Stimulated activated CD8-positive, alpha-beta memory T cell treated with anti-CD3 and anti-CD28 coated beads, Interleukin-4, amount 100 ng/mL, for 48 hours (primary cell): ENCODE measurements at regions not wholly inside any gene's neighbourhood (a gene's known extent, or its start where the extent isn't known, plus 50 kb on each side); places are given as distances from the start of the nearest gene placed in this dataset.

ENCODE experiments used
- DNase-seq: peaks from one replicate; pipeline ENCODE4 v3.0.0-alpha.2; 2020

DNA sequence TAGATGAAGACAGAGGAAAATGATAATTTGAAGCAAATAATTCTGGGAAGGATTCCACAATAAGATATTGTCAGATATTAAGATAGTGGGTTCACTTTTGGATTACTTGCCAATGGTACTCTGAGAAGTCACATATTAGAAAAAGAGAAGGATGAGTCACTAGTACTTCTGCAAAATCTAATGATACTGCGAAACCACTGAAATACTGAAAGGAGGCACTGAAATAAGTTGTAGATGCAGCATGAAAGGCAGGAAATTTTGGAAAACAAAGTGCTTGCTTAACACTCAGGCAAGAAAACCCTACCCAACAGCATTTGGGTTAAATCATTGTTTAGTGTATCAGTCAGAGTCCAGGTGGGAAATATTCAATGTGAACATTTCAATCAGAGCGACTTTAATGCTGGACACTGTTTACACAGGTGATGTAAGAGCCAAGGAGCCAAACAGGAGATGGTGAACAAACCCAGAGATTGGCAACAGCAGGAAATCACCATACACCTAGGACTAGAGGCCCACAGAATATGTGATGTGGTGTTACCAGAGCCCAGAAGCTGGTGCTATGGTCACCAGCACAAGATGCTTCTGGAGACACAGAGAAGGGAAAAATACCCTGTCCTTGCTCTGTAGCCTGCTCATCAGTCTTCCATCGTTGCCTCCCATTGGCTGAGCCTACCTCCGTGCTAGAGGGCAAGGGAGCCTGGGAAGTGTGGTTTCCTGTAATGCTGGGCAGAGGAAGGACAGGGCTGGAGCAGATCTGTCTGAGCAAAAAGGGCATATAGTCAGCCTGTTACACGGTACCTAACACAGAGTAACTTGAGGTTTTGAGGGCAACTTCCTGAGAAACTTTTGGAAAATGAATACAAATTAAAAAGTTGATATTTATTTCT is 204.7 kb upstream of the ITGA4 start:
- DNase-seq, result no peak

DNA sequence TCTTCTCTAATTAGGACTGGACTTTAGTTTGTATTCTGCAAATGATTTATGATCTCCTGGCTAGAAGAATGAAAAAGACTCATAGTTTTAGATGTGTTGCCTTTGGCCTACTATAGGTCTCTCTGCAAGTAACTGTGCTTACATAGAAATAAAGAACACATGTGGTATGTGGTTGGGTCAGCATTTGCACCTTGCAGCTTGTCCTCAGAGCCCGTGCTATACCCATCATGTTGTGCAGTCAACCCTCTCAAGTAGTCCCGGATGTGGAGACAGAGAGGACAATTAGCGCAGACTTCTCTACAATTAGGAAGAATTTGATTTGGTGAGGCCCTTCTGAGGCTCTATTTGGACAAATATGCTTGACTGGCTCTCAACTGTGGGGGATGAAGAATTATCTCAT is 203.7 kb upstream of the ITGA4 start:
- no peak for DNase-seq

DNA sequence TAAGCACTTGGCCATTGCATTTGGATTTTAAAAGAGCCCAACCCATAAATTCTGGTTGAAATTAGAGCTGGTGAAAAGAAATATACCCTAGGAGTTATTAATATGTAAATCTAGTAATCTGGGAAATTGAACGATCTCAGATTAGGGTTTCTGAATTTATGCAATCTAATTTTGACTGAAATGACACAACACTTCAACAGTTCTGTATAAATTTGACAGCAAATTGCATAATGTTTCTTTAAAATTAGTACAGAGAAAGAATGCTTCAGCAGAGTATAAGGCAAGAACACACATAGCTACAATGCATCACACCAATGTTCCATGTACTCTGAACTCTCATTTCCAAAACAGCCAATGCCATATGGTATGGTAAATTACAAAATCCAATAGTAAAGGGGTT is 201.5 kb upstream of the ITGA4 start:
- no peak for DNase-seq

DNA sequence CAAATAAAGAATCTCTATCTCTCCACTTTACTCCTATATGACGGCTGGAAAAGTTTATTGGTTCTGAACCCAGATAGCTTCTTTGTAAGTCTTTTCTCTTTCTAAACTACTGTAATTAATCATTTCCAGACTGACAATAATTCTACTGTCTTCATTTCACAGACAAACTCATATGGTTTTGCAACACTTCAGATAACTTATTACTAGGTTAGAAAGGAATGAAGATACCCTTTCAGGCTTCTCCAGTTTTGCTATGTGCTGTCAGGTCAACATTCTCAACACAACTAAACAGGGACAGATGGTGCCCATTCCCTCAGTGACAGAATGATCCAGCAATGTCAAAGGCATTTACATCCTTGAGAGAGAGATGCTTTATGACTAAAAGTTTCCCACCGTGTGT is 198.5 kb upstream of the ITGA4 start:
- no peak for DNase-seq

DNA sequence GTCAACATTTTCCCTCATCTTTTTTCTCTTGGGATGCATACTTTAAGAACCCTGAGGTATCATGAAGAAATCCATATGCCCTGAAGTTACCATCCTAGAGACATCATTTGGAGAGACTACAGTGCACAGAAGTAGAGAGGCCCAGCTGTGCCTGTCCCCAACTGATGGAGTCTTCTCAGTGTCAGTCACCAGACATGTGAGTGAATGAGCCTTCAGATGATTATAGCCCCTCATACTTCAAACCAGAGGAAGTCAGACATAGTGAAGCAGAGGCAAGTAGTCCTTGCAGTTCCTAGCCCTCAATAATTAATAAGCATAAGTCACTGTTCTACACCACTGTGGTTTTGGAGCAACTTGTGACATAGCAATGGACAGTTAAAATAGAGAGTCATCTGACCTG is 194.4 kb upstream of the ITGA4 start:
- no peak for DNase-seq

DNA sequence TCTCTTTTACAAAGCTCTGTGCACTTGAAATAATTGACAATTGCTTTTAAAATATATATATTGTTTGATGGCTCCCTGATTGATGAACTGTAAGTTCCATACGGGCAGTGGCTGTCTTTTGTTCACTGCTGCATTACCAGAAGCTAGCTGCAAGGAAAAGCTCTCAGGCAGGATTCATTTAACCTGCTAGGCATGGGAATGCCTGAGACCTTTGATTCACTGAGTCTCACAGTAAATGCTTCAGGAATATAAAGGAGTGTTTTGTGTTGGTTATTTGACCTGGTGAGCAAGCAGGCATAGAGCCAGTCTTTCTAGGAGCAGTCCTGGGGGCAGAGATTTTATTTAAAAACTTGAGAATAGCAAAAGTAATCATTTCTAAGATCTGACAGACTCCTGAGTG is 193.2 kb upstream of the ITGA4 start:
- DNase-seq, result no peak

DNA sequence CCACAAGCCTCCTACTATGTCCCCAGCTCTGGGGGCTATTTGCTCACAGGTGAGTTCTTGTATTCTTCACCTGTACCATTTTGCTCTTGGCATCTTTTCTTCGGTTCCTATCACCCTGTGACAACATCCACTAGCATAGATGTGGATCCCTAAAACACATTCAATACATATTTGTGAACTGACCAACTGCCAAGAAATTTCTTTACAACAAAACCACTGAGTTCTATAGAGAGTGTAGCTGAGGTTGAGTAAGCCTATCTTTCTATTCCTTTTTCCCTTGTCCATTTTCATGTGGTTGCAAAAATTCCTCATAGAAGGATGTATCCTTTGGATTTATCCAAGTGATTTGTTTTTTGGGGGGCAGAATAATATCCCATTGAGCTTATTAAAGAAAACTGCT is 192.7 kb upstream of the ITGA4 start:
- DNase-seq, result no peak

DNA sequence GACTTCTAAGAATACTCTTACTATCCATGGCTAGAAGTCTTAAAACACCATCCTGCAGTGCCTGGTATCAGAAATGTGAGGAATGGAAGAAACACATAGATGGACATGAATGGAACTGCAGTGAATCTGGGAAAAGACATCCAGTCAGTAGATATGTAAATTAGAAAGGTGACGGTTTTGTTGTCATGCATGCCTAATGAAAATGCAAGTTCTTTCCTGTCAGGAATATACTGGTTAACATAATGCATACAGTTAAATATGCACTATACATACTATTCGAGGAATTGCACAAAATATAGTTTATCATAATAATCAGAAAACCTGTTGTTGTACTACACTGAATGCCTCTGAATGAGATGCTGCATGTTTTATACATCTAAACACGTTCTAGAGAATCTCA is 190.6 kb upstream of the ITGA4 start:
- no peak for DNase-seq

DNA sequence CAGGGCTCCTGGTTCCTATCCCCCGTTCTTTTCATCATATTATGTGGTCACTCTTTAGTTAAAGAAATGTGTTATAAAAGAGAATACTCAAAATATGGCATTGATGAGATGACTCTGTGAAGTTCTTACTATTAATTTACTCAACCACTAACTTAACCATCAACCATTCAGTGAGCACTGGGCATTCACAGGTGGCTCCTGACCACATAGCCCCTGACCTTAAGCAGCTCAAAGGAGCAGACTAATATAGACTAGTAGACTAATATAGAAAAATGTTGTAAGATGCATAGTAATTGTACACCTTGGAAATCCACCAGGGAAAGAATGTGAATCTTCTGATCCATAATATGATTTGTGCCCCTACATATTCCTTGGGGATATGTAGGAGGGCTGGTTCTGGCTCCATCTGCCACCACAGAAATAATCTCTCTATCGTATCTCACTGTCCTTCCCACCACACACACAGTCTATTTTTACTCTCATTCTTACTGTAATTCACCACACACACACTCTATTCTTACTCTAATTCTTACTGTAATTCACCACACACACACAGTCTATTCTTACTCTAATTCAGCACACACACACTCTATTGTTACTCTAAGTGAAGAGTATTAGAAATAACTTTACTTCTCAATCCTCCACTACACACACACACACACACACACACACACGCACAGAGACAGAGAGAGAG is 188.9 kb upstream of the ITGA4 start:
- DNase-seq, result no peak

DNA sequence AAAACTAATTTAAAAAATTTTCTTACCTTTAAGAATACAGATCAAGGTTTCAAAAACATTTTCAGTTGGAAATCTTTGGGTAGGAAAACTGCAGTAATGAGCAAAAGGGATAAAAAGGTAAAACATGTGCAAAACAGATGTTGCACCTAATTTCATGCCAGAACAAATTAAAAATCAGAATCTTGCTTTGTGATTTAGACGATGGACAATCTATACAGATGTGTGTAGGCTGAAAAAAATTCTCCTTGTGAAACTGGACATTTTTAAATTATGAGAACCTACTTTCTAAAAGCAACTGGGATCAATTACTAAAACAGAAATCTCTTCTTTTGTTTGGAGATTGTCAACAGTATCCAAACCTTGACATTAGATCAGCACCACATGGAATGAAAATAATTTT is 183.2 kb upstream of the ITGA4 start:
- no peak for DNase-seq

DNA sequence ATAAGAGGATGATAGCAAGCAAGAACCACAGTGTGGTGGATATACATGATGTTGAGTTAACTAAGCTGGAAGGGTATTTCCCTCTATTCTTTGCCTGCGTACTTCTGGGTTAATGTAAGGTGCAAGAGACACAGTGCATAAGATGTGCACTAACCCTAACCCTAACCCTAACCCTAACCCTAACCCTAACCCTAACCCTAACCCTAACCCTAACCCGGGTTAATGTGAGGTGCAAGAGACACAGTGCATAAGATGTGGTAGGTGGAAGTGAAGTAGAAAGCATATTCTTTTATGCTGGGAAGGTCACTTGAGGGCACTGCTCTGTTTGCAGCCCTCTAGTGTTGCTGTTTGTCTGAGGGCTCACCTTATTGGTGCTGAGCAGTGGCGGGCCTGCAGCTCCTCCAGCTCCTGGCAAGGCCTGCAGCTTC is 181.5 kb upstream of the ITGA4 start:
- peak; percentile 29 for DNase-seq

DNA sequence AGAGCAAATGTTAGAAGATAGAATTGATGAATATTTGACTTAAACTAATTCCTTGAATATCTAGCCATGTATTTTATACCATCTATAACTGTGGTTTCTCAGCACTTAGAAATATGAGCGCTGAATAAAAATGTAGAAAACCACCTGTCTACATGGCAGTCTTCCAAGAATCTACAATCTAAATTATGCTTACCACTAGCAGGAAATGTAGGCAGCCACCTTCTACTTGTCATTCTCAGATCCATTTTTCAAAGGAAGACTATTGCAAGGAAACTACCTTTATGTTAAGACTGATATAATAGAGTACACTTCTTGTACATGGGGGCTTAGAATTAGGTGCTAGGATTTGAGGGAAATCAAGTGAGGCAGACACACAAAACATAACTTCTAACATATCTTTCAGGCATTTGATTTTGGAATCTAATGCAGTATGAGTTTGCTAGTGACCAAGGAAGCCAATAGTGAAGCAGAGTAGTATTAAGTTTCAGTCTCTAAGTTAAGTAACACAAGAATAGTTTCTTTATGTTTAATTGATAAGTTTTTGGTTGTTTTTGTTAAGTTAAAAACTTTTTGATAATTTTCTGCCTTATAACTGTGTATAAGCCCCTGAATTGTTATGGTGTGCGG is 175.9 kb upstream of the ITGA4 start:
- DNase-seq, result no peak

DNA sequence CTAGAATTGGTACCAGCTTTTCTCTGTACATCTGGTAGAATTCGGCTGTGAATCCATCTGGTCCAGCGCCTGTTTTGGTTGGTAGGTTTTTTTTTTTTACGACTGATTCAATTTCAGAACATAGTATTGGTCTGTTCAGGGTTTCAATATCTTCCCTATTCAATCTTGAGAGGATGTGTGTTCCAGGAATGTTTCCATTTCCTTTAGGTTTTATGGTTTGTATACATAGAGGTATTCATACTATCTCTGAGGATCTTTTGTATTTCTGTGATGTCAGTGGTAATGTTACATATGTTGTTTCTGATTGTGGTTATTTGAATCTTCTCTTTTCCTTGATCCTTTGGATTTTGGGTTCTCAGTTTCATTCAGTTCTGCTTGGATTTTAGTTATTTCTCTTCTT is 172.1 kb upstream of the ITGA4 start:
- DNase-seq, result no peak

DNA sequence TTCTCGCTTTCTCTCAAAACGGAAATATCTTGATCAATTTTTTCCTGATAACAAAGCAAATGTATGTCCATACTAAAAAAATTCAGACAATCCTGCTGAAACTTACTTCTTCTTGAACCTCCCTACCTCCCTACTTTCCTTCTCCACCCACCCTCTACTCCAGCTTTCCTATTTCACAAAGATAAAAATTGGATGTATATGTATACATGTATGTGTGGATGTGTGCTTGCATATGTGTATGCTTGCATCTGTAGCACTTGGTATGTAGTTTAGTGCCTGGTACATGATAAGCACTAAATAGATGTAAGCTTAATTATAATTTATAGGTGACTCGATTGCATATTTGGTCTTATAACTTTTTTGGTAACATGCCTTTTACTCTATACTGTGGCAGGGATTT is 167.5 kb upstream of the ITGA4 start:
- DNase-seq, result no peak

DNA sequence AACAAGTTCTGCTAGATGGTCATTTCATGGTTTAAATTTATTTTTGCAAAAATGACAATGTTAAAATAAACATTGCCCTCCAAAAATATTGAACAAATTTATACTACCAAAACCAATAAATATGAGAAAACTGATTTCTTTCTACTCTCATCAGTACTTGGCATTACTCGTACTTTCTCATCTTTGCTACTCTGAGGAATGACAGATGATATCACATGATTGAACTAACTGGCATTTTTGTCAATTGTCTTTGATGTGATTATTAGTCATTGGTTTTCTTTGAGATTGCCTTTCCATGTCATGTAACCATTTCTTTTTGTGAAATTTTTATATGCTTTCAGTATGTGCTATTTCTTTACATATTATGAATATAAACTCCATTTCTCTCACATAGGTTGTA is 167.0 kb upstream of the ITGA4 start:
- DNase-seq, result no peak

DNA sequence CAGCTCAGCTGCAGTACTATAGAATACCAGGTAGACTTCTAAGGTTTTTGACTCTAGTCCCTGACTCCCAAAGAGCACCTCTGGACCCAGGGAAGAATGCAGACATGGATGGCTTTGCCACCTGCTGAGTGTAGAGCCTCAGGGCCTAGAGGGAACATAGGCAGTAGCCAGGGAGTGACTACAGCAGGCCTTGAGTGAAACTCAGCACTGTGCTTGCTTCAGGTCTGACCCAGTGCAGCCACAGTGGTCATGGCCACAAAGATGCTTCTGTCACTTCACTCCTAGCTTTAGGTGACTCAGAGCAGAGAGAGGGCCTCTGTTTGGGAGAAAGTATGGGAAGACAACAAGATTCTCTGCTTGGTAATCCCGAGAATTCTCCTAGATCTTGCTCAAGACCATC is 162.2 kb upstream of the ITGA4 start:
- no peak for DNase-seq

DNA sequence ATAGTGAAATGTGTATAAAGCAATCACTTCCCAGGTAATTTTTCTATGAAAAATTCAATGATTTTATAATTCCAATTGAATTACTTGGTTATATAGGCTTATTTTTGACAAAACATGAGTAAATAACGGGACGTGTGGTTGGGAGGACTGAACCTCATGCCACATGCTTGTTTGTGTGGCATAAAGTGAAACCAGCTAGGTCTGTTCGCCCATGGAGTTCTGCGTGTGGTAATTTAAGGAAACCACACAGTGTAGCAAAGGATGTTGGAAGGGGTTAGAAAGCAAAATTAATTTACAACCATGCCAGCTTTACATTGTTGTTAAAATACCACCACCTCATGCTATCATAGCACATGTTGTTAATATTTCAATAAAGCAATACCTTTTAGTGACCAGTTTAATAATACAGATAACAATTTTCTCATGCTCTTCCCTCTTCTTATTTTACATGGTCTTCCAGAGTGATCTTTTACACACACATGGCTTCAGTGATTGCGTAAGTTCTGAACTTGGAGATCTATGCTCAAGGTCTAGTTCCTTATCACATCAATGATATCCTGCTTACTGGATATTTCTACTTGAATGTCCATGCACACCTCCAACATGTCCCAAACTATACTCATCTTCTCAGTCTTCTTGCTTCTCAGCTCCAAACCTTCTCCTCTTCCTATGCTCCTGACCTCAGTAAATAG is 156.4 kb upstream of the ITGA4 start:
- DNase-seq, result no peak

DNA sequence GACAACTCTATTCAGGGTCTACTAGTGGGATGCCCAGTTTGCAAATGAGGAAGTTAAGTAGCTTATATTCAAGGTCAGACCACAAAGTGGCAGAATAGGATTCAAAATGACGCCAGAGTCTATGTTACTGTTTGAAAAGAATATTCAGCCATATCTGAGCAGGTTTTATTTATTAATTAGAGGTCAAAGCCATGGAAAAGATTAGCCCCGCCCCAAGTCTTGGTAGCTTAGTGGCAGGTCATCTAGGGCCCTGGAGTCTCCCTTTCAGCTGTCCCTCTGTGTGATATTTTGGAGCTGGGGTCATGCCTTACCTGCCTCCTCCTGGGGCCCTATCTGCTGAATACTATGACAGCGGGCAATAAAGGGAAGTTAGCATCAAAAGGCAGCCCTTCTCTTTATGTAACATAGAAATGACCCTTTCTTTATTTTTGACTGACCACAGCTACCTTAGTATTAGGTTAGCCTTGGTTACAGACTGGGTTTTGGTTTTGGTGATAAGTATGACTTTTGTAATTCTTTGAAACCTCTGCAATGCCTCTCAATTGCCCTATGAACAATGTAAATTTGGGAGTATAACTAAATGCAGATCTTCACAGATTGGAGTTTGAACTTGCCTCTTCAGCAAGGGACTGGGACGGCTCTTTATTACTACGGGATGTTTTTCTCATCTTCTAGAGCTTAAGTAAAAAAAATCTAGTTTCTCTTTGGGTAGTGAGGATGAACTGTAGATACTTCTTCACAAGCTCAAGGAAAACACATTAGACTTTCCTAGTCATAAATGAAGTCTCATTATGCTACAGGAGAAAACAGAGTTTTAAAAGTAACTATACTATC is 153.0 kb upstream of the ITGA4 start:
- DNase-seq, result no peak

DNA sequence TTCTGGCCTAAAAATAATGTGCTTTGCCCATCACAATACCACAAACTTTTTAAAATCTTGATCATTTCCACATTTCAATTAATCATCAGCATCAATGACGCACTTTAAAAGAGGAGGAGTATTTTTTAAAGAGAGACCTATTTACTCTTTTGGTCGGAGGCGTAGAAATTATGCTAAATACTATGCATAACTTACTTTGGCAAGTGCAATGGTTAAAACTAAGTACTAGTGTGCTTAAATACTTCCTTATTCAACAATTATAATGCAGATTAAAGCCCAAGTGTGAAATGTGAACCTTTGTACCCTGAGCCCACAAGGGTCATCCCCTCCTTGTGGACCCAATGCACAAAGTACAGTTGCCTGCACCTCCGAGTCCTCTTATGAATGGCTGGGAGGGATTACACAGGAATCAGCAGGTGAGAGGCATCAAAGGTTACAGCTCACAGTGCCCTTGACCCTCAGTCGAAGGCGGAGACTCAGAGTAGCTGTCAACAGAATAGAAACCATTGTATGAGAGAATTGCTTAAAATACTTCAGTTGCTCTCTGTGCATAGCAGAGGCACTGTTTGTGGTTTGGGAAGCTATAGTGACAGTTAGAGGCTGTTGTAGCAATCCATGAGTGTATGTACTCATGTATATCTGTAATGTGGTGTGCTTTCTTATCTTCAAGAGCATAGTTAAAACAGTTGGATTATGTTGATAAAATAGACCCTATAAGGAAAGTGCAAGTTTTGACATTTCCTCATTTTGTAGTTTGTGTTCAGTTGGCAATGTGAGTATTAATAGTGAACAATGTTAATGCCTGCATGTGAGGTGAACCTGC is 151.7 kb upstream of the ITGA4 start:
- DNase-seq, result peak; percentile 55

DNA sequence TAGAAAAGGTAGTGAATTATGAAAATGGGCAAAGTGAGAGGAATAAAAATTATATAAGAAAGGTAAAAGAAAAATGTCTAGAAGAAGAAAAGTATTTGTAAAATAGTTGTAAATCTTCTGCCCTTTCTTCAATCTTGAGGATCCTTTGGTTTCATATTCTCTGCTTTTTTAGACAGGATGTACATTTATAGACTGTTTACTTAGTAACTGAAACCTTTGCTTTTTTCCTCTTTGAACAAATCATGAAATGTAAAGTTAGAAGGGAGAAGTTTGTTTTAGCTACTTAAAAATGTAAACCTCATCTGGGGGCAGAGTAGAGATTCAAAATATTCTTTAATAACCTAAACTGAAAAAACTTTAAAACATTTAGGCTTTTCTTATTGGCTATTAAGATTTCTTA is 150.4 kb upstream of the ITGA4 start:
- no peak for DNase-seq

DNA sequence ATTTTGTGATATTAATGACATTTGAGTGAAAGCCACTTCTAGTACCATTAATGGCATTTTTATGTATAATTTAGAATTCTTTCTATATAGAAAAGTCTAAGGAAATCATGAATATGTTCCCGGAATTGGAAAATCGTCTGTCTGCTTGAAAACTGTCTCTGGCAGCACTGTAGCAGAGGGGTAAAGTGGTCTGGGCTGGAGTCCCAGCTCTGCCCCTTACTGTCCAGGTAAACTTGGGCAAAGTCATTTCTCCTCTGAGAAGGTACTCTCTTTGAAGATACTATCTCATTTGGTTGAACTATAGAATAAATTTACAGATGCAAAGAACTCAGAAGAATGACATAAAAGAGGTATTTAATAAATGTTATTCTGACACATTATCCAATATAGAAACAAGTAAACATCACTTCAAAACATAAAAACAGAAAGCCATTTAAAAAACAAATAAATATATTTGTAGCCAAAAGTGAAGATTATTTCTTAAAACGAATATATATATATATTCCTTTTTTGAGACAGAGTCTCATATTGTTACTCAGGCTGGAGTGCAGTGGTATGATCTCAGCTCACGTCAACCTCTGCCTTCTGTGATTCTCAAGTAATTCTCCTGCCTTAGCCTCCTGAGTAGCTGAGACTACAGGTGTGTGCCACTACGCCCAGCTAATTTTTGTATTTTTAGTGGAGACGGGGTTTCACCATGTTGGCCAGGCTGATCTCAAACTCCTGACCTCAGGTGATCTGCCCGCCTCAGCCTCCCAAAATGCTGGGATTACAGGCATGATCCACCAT is 149.8 kb upstream of the ITGA4 start:
- no peak for DNase-seq
